Spleen (tissue), 11 donors: ENCODE measurements at regions not wholly inside any gene's neighbourhood (a gene's known extent, or its start where the extent isn't known, plus 50 kb on each side); places are given as distances from the start of the nearest gene placed in this dataset.

Experiments
- DNase-seq: peaks from one replicate; pipeline ENCODE4 v3.0.0-alpha.2; 2020
- H3K27ac ChIP-seq, 8 donors: fragments of 200-600 bp; sonication (generic) in 7 of 8; 1 replicate in 4 of 8; 2 replicates in 4 of 8; pipeline versions ENCODE4 v1.5.0 to v1.8.0; 2016 to 2021; ENCODE audit warnings: inconsistent platforms in 4 of 8, mild to moderate bottlenecking in 4 of 8, moderate library complexity in 1 of 8
- H3K27me3 ChIP-seq, 7 donors: fragments of 200-600 bp; sonication (generic) in 6 of 7; replicated peaks in 1 of 7; 1 replicate in 4 of 7; 2 replicates in 3 of 7; pipeline versions ENCODE4 v1.5.0 to v1.8.0; 2016 to 2021; ENCODE audit warnings: inconsistent platforms in 3 of 7, mild to moderate bottlenecking in 1 of 7
- H3K36me3 ChIP-seq, 6 donors: fragments of 200-600 bp; sonication (generic) in 5 of 6; 1 replicate in 4 of 6; 2 replicates in 2 of 6; pipeline versions ENCODE4 v1.5.0 to v1.8.0; 2016 to 2021; ENCODE audit warnings: inconsistent platforms in 2 of 6
- H3K4me1 ChIP-seq, 6 donors: fragments of 200-600 bp; sonication (generic) in 5 of 6; 1 replicate in 3 of 6; 2 replicates in 3 of 6; pipeline versions ENCODE4 v1.5.0 to v1.8.0; 2016 to 2021; ENCODE audit warnings: inconsistent platforms in 3 of 6
- H3K4me3 ChIP-seq, 8 donors: fragments of 200-600 bp; sonication (generic) in 7 of 8; 1 replicate in 4 of 8; 2 replicates in 4 of 8; pipeline versions ENCODE4 v1.5.0 to v1.8.0; 2016 to 2021; ENCODE audit warnings: inconsistent platforms in 4 of 8, mild to moderate bottlenecking in 4 of 8, moderate library complexity in 2 of 8
- H3K9me3 ChIP-seq, 8 donors: fragments of 200-600 bp; sonication (generic) in 7 of 8; 1 replicate in 4 of 8; 2 replicates in 4 of 8; pipeline versions ENCODE4 v1.5.0 to v1.8.0; 2016 to 2021; ENCODE audit warnings: inconsistent platforms in 4 of 8
- CTCF ChIP-seq, 11 experiments: fragments of 200-600 bp in 7 of 11; fragments of 450-650 bp in 4 of 11; sonication (generic) in 4 of 11; IDR thresholded peaks in 8 of 11; conservative IDR thresholded peaks in 3 of 11; 1 replicate in 7 of 11; 2 replicates in 4 of 11; pipeline versions ENCODE4 v1.4.0 to v1.8.0; 2016 to 2021; ENCODE audit warnings: antibody characterized with exemption in 11 of 11, inconsistent platforms in 4 of 11, mild to moderate bottlenecking in 1 of 11
- POLR2A ChIP-seq, 3 donors: fragments of 450-650 bp; IDR thresholded peaks; one replicate each; pipeline ENCODE4 v1.5.1; 2017; ENCODE audit warnings: antibody characterized with exemption in 3 of 3, mild to moderate bottlenecking in 1 of 3
- POLR2AphosphoS5 ChIP-seq, 3 donors: sonication (generic); formaldehyde crosslinking; IDR thresholded peaks; one replicate each; pipeline ENCODE4 v1.5.1; 2017; ENCODE audit warnings: antibody characterized with exemption in 3 of 3
- WGBS, 5 donors: extraction: QIAGEN DNeasy Blood & Tissue Kit in 3 of 5; methylation state at CpG; one replicate each; pipeline versions ENCODE4 v1.1.5 to v1.1.7; 2013 to 2018; 5-methylcytosine and 5-hydroxymethylcytosine counted together
- intact Hi-C: fragments of 100-400 bp; cut with DNase I; formaldehyde crosslinking; loops from one replicate; pipeline ENCODE4 v1.15.0; 2023; ENCODE audit warnings: low total_unique reads
- donor health status: healthy with polysubstance abuse.
- donor health status: DM: no; HTN: no; CAD: no; lungs with moderate emphysema.
- donor health status: DM: no; HTN: no; CAD: no.
- donor health status: Bipolar disorder and iron deficiency.
- donor health status: healthy.
- donor health status: DM: no; HTN: no; CAD: no.
- donor health status: DM: yes; HTN: yes; CAD: no.

- Histone ChIP-seq H3K27me3 (no peaks in the 10 kb centered on the region), H3K4me3 (no peak overlapping the region), H3K9me3 (no peaks in the 10 kb centered on the region), H3K4me1 (peaks cover 0 to 8% (median 0%) of the 10 kb centered on the region in 6 donors), H3K27ac (no peak overlapping the region), H3K36me3 (no peaks in the 10 kb centered on the region)
- TF ChIP-seq CTCF (IDR thresholded peaks at IDR 0.05 in 8 of 11, conservative IDR thresholded peaks at IDR 0.05 in 3 of 11) (no peak), POLR2AphosphoS5 (IDR thresholded peaks at IDR 0.05) (no peak), POLR2A (IDR thresholded peaks at IDR 0.05) (no peak)
- 75 to 89% (median 81%) methylated on average over 2 of the region's 2 CpGs for WGBS, 5 donors
- DNase-seq = no peak
- intact Hi-C loops = no loop called here
These were observed 112.1 kb upstream of the ATP8B1 start for GRCh38 chr18:57915248-57915647.

GRCh38 chr18:57913686-57914085 lies 110.6 kb upstream of the ATP8B1 start:
- DNase-seq = no peak
- Histone ChIP-seq H3K4me1 (peaks cover 0 to 8% (median 0%) of the 10 kb centered on the region in 6 donors), H3K36me3 (no peaks in the 10 kb centered on the region), H3K4me3 (no peak overlapping the region), H3K27me3 (no peaks in the 10 kb centered on the region), H3K27ac (no peak overlapping the region), H3K9me3 (no peaks in the 10 kb centered on the region)
- no peak for TF ChIP-seq POLR2AphosphoS5 (IDR thresholded peaks at IDR 0.05)
- no peak for TF ChIP-seq CTCF (IDR thresholded peaks at IDR 0.05 in 8 of 11, conservative IDR thresholded peaks at IDR 0.05 in 3 of 11)
- TF ChIP-seq POLR2A (IDR thresholded peaks at IDR 0.05) = no peak
- WGBS, 5 donors = 84 to 94% (median 93%) methylated on average over 5 of the region's 5 CpGs
- intact Hi-C loops = no loop called here

- no peaks in the 10 kb centered on the region for H3K36me3 ChIP-seq
- H3K9me3 ChIP-seq = no peaks in the 10 kb centered on the region
- no peak overlapping the region for H3K4me3 ChIP-seq
- H3K27ac ChIP-seq = no peak overlapping the region
- intact Hi-C loops = no loop called here
- DNase-seq = no peak
- 82 to 89% (median 83%) methylated on average over 7 of the region's 7 CpGs for WGBS, 5 donors
- peak in 1 of 11 experiments; percentile 19 for TF ChIP-seq CTCF (IDR thresholded peaks at IDR 0.05 in 8 of 11, conservative IDR thresholded peaks at IDR 0.05 in 3 of 11)
- TF ChIP-seq POLR2AphosphoS5 (IDR thresholded peaks at IDR 0.05) = no peak
- H3K27me3 ChIP-seq = peaks cover 0 to 4% (median 0%) of the 10 kb centered on the region in 7 donors
- peaks cover 0 to 4% (median 0%) of the 10 kb centered on the region in 6 donors for H3K4me1 ChIP-seq
These were observed 107.7 kb upstream of the ATP8B1 start for GRCh38 chr18:57910817-57911216.

GRCh38 chr18:57910134-57910533 lies 107.0 kb upstream of the ATP8B1 start:
- WGBS, 5 donors = 74 to 93% (median 82%) methylated on average over 2 of the region's 2 CpGs
- Histone ChIP-seq H3K27ac (no peak overlapping the region), H3K27me3 (peaks cover 0 to 9% (median 0%) of the 10 kb centered on the region in 7 donors), H3K36me3 (no peaks in the 10 kb centered on the region), H3K4me1 (peaks cover 0 to 4% (median 0%) of the 10 kb centered on the region in 6 donors), H3K4me3 (no peak overlapping the region), H3K9me3 (no peaks in the 10 kb centered on the region)
- intact Hi-C loops = no loop called here
- no peak for TF ChIP-seq CTCF (IDR thresholded peaks at IDR 0.05 in 8 of 11, conservative IDR thresholded peaks at IDR 0.05 in 3 of 11)
- TF ChIP-seq POLR2AphosphoS5 (IDR thresholded peaks at IDR 0.05) = no peak
- no peak for TF ChIP-seq POLR2A (IDR thresholded peaks at IDR 0.05)
- no peak for DNase-seq
